HepG2 (cell line): ENCODE measurements at regions not wholly inside any gene's neighbourhood (a gene's known extent, or its start where the extent isn't known, plus 50 kb on each side); places are given as distances from the start of the nearest gene placed in this dataset.

ENCODE experiments used
- ATAC-seq: fragments of 200-7000 bp; cut with Tn5 transposase; 3 replicates; pipeline ENCODE4 v1.9.1; 2020; ENCODE audit warnings: mild to moderate bottlenecking, moderate library complexity
- BruUV-seq: library from RNA; stranded (reverse); fragments of 400-500 nt; replicated peaks from 2 replicates; lab custom pipeline; 2021; lab: Mats Ljungman, UMichigan
- CTCF ChIA-PET: fragments of 300-600 bp; formaldehyde crosslinking; extraction: SDS; loops from one replicate; lab custom pipeline; 2021; ENCODE audit warnings: low total read pairs, inconsistent platforms, low intra/inter-chr PET ratio; lab: Yijun Ruan, JAX
- POLR2A ChIA-PET: fragments of 350-600 bp; sonication (Branson Sonifier 250); formaldehyde crosslinking; loops from one replicate; lab custom pipeline; 2020; ENCODE audit warnings: antibody characterized with exemption, inconsistent platforms; lab: Yijun Ruan, JAX
- DNase-seq: peaks from one replicate; pipeline ENCODE4 v3.0.0-alpha.2; 2015; ENCODE audit warnings: low spot score
- FAIRE-seq: peaks from 3 replicates; lab custom pipeline; 2011; peaks lifted over from hg19 to GRCh38; lab: Jason Lieb, UNC
- H2AFZ ChIP-seq: one replicate; pipeline ENCODE4 v1.6.1; 2011; ENCODE audit warnings: low read length, inconsistent platforms
- H3K27ac ChIP-seq: fragments of 300-600 bp; 3 replicates; pipeline ENCODE4 v1.8.0; 2011; ENCODE audit warnings: mixed run types, mild to moderate bottlenecking, mixed read lengths, low read length, inconsistent platforms; ENCODE audit not compliant: insufficient read depth; ENCODE audit errors: extremely low read length
- H3K27me3 ChIP-seq, 2 experiments: fragments of 200-600 bp in 1 of 2; 2 replicates in 1 of 2; 3 replicates in 1 of 2; pipeline versions ENCODE4 v1.6.0 to v1.8.0; 2011; ENCODE audit warnings: low read length in 2 of 2, mild to moderate bottlenecking in 2 of 2, moderate library complexity in 2 of 2, inconsistent platforms in 1 of 2; ENCODE audit not compliant: insufficient read depth in 2 of 2, control insufficient read depth in 1 of 2
- H3K36me3 ChIP-seq, 2 experiments: fragments of 200-600 bp in 1 of 2; replicated peaks in 1 of 2; 2 replicates in 1 of 2; 3 replicates in 1 of 2; pipeline versions ENCODE4 v1.5.1 to v1.8.0; 2011; ENCODE audit warnings: low read length in 2 of 2, inconsistent platforms in 1 of 2; ENCODE audit not compliant: insufficient read depth in 2 of 2, control insufficient read depth in 1 of 2
- H3K4me1 ChIP-seq: 2 replicates; pipeline ENCODE4 v1.5.1; 2012; ENCODE audit warnings: low read length, inconsistent platforms; ENCODE audit not compliant: insufficient read depth
- H3K4me2 ChIP-seq: 2 replicates; pipeline ENCODE4 v1.6.0; 2011; ENCODE audit warnings: low read depth, low read length, inconsistent platforms
- H3K4me3 ChIP-seq, 3 experiments: fragments of 200-600 bp in 1 of 3; sonication (generic), shearing (Covaris generic) in 1 of 3; replicated peaks in 1 of 3; 2 replicates each; pipeline ENCODE4 v1.5.1; 2011 to 2016; ENCODE audit warnings: low read length in 3 of 3, inconsistent platforms in 2 of 3, low read depth in 2 of 3, mild to moderate bottlenecking in 2 of 3, control low read depth in 1 of 3, mixed read lengths in 1 of 3; ENCODE audit not compliant: insufficient read depth in 1 of 3
- H3K79me2 ChIP-seq: one replicate; pipeline ENCODE4 v1.6.1; 2011; ENCODE audit warnings: low read length, inconsistent platforms; ENCODE audit not compliant: insufficient read depth
- H3K9ac ChIP-seq: 2 replicates; pipeline ENCODE4 v1.6.0; 2011; ENCODE audit warnings: mild to moderate bottlenecking, low read depth, low read length, inconsistent platforms; ENCODE audit not compliant: insufficient read depth
- H3K9me3 ChIP-seq: 2 replicates; pipeline ENCODE4 v1.5.1; 2012; ENCODE audit warnings: mild to moderate bottlenecking, low read length
- H4K20me1 ChIP-seq: 2 replicates; pipeline ENCODE4 v1.6.0; 2011; ENCODE audit warnings: inconsistent platforms, mild to moderate bottlenecking, low read length, moderate library complexity; ENCODE audit not compliant: insufficient read depth
- ATF1 ChIP-seq: IDR thresholded peaks from 2 replicates; pipeline ENCODE4 v1.6.1; 2016; ENCODE audit warnings: mild to moderate bottlenecking, control low read depth
- CC2D1A ChIP-seq: sonication (generic); formaldehyde crosslinking; IDR thresholded peaks from 2 replicates; pipeline ENCODE4 v1.8.1; 2023; ENCODE audit warnings: mild to moderate bottlenecking, missing genetic modification reagents
- CHD4 ChIP-seq: fragments of 200-600 bp; sonication (generic); IDR thresholded peaks from 2 replicates; pipeline ENCODE4 v1.7.0; 2017; ENCODE audit warnings: mild to moderate bottlenecking, low read length, borderline replicate concordance
- FOXP1 ChIP-seq, 2 experiments: fragments of 450-650 bp in 1 of 2; IDR thresholded peaks; 2 replicates each; pipeline ENCODE4 v1.6.1; 2017 to 2018; ENCODE audit warnings: antibody characterized with exemption in 1 of 2
- GLI4 ChIP-seq: sonication (generic); formaldehyde crosslinking; IDR thresholded peaks from 2 replicates; pipeline ENCODE4 v1.5.1; 2020; ENCODE audit warnings: missing genetic modification reagents, mild to moderate bottlenecking, moderate library complexity, borderline replicate concordance
- HOXA9 ChIP-seq: sonication (generic); formaldehyde crosslinking; IDR thresholded peaks from 2 replicates; pipeline ENCODE4 v1.8.1; 2022; ENCODE audit warnings: missing genetic modification reagents, mild to moderate bottlenecking, moderate library complexity, borderline replicate concordance
- MED13 ChIP-seq: sonication (generic); formaldehyde crosslinking; IDR thresholded peaks from 2 replicates; pipeline ENCODE4 v1.5.0; 2020; ENCODE audit warnings: missing genetic modification reagents
- MXD1 ChIP-seq: sonication (generic); formaldehyde crosslinking; IDR thresholded peaks from 2 replicates; pipeline ENCODE4 v1.4.0; 2020; ENCODE audit warnings: mild to moderate bottlenecking, missing genetic modification reagents
- NFIB ChIP-seq: sonication (generic); formaldehyde crosslinking; IDR thresholded peaks from 2 replicates; pipeline ENCODE4 v1.9.0; 2021; ENCODE audit warnings: missing genetic modification reagents, mild to moderate bottlenecking, borderline replicate concordance
- PHF21A ChIP-seq: sonication (generic); formaldehyde crosslinking; IDR thresholded peaks from 2 replicates; pipeline ENCODE4 v1.5.0; 2020; ENCODE audit warnings: mild to moderate bottlenecking, missing genetic modification reagents
- RBFOX2 ChIP-seq: fragments of 200-400 bp; formaldehyde crosslinking; IDR thresholded peaks from 2 replicates; pipeline ENCODE4 v1.6.1; 2017; ENCODE audit warnings: low read depth, mild to moderate bottlenecking, low read length
- SKI ChIP-seq: fragments of 450-650 bp; IDR thresholded peaks from one replicate; pipeline ENCODE4 v1.6.1; 2018; ENCODE audit warnings: mild to moderate bottlenecking; ENCODE audit not compliant: partially characterized antibody
- SMYD3 ChIP-seq: sonication (generic); formaldehyde crosslinking; IDR thresholded peaks from 2 replicates; pipeline ENCODE4 v1.8.1; 2023; ENCODE audit warnings: mild to moderate bottlenecking, missing genetic modification reagents
- TEF ChIP-seq: sonication (generic); formaldehyde crosslinking; IDR thresholded peaks from 2 replicates; pipeline ENCODE4 v1.5.0; 2020; ENCODE audit warnings: missing genetic modification reagents
- ZNF329 ChIP-seq: sonication (generic); formaldehyde crosslinking; IDR thresholded peaks from 2 replicates; pipeline ENCODE4 v1.9.0; 2021; ENCODE audit warnings: low read depth, mild to moderate bottlenecking, missing genetic modification reagents
- ZNF556 ChIP-seq: sonication (generic); formaldehyde crosslinking; IDR thresholded peaks from 2 replicates; pipeline ENCODE4 v1.4.0; 2020; ENCODE audit warnings: mild to moderate bottlenecking, missing genetic modification reagents, borderline replicate concordance
- ZNF737 ChIP-seq: sonication (generic); formaldehyde crosslinking; IDR thresholded peaks from 2 replicates; pipeline ENCODE4 v1.5.0; 2020; ENCODE audit warnings: missing genetic modification reagents, mild to moderate bottlenecking, borderline replicate concordance
- ZNF75D ChIP-seq: sonication (generic); formaldehyde crosslinking; IDR thresholded peaks from 2 replicates; pipeline ENCODE4 v1.8.1; 2023; ENCODE audit warnings: missing genetic modification reagents, mild to moderate bottlenecking, borderline replicate concordance
- WGBS: methylation state at CpG from one replicate; pipeline ENCODE4 v1.1.6; 2017; ENCODE audit warnings: low lambda C conversion rate; 5-methylcytosine and 5-hydroxymethylcytosine counted together
- in situ Hi-C: cut with HindIII; loops from 2 replicates; pipeline ENCODE4 v1.10.0; 2017; ENCODE audit warnings: low pct_unique_long_range_greater_than_20kb; ENCODE audit not compliant: extremely low pct_ligation_motif_present
- intact Hi-C: fragments of 100-400 bp; cut with micrococcal nuclease; formaldehyde crosslinking; loops from one replicate; pipeline ENCODE4 v1.10.0; 2022; ENCODE audit not compliant: unreplicated experiment
- TF ChIP-seq, protein P1 (sequence below): sonication (generic); formaldehyde crosslinking; IDR thresholded peaks from 2 replicates; pipeline ENCODE4 v1.9.0; 2021; ENCODE audit warnings: missing genetic modification reagents, borderline replicate concordance
- TF ChIP-seq, protein P2 (sequence below): sonication (generic); formaldehyde crosslinking; IDR thresholded peaks from 2 replicates; pipeline ENCODE4 v1.5.0; 2020; ENCODE audit warnings: mild to moderate bottlenecking, missing genetic modification reagents, borderline replicate concordance

- POLR2A ChIA-PET = no interaction called here
- no peak for DNase-seq
- TF ChIP-seq NFIB = no peak
- no peak for TF ChIP-seq ZNF556 (CRISPR knock-in tag)
- no peak for TF ChIP-seq MED13
- TF ChIP-seq, protein P1, sequence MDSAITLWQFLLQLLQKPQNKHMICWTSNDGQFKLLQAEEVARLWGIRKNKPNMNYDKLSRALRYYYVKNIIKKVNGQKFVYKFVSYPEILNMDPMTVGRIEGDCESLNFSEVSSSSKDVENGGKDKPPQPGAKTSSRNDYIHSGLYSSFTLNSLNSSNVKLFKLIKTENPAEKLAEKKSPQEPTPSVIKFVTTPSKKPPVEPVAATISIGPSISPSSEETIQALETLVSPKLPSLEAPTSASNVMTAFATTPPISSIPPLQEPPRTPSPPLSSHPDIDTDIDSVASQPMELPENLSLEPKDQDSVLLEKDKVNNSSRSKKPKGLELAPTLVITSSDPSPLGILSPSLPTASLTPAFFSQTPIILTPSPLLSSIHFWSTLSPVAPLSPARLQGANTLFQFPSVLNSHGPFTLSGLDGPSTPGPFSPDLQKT (CRISPR knock-in tag) = no peak
- no peak for TF ChIP-seq PHF21A (CRISPR knock-in tag)
- TF ChIP-seq CC2D1A (CRISPR knock-in tag) = no peak
- TF ChIP-seq ZNF75D (CRISPR knock-in tag) = no peak
- no peak for TF ChIP-seq GLI4 (CRISPR knock-in tag)
- no peak for TF ChIP-seq RBFOX2
- TF ChIP-seq, protein P2, sequence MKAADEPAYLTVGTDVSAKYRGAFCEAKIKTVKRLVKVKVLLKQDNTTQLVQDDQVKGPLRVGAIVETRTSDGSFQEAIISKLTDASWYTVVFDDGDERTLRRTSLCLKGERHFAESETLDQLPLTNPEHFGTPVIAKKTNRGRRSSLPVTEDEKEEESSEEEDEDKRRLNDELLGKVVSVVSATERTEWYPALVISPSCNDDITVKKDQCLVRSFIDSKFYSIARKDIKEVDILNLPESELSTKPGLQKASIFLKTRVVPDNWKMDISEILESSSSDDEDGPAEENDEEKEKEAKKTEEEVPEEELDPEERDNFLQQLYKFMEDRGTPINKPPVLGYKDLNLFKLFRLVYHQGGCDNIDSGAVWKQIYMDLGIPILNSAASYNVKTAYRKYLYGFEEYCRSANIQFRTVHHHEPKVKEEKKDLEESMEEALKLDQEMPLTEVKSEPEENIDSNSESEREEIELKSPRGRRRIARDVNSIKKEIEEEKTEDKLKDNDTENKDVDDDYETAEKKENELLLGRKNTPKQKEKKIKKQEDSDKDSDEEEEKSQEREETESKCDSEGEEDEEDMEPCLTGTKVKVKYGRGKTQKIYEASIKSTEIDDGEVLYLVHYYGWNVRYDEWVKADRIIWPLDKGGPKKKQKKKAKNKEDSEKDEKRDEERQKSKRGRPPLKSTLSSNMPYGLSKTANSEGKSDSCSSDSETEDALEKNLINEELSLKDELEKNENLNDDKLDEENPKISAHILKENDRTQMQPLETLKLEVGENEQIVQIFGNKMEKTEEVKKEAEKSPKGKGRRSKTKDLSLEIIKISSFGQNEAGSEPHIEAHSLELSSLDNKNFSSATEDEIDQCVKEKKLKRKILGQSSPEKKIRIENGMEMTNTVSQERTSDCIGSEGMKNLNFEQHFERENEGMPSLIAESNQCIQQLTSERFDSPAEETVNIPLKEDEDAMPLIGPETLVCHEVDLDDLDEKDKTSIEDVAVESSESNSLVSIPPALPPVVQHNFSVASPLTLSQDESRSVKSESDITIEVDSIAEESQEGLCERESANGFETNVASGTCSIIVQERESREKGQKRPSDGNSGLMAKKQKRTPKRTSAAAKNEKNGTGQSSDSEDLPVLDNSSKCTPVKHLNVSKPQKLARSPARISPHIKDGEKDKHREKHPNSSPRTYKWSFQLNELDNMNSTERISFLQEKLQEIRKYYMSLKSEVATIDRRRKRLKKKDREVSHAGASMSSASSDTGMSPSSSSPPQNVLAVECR (CRISPR knock-in tag) = no peak
- no peak for TF ChIP-seq CHD4
- no peak for TF ChIP-seq ZNF329
- no peak for TF ChIP-seq HOXA9 (CRISPR knock-in tag)
- TF ChIP-seq SKI = no peak
- TF ChIP-seq MXD1 = no peak
- no peak for TF ChIP-seq SMYD3 (CRISPR knock-in tag)
- TF ChIP-seq ATF1 (CRISPR knock-in tag) = no peak
- TF ChIP-seq ZNF737 = no peak
- no peak for TF ChIP-seq FOXP1 (IDR thresholded peaks at IDR 0.05)
- no peak for TF ChIP-seq FOXP1 (CRISPR knock-in tag; IDR thresholded peaks at IDR 0.05)
- TF ChIP-seq TEF (CRISPR knock-in tag) = no peak
- H3K9me3 ChIP-seq = no peaks in the 10 kb centered on the region
- no peak overlapping the region for H3K4me3 ChIP-seq
- CTCF ChIA-PET = no interaction called here
- BruUV-seq = no TSS peak
- no peak overlapping the region for H2AFZ ChIP-seq
- no peaks in the 10 kb centered on the region for H4K20me1 ChIP-seq
- in situ Hi-C loops (no loop called here), intact Hi-C loops (no loop called here)
- 13% methylated on average over 4 of the region's 4 CpGs for WGBS
- no peaks in the 10 kb centered on the region for H3K79me2 ChIP-seq
- FAIRE-seq = no peak
- no peak overlapping the region for H3K27ac ChIP-seq
- no peak for ATAC-seq
- no peak overlapping the region for H3K9ac ChIP-seq
- no peaks in the 10 kb centered on the region for H3K36me3 ChIP-seq
- H3K4me2 ChIP-seq = no peak overlapping the region
- H3K4me1 ChIP-seq = no peaks in the 10 kb centered on the region
- H3K27me3 ChIP-seq = peaks cover 0 to 4% of the 10 kb centered on the region in 2 experiments; a peak in 1 of 5 replicates
Measured at GRCh38 chr7:37552030-37552429, 103.4 kb upstream of the ELMO1 start.
